OCI-LY3 (cell line): ENCODE measurements at regions not wholly inside any gene's neighbourhood (a gene's known extent, or its start where the extent isn't known, plus 50 kb on each side); places are given as distances from the start of the nearest gene placed in this dataset.

Experiments used
- H2AFZ ChIP-seq: fragments of 200-600, 300-600 bp; shearing (Covaris generic); 2 replicates; pipeline ENCODE4 v1.6.0; 2014; ENCODE audit warnings: antibody characterized with exemption, low read depth, low read length
- H3K27ac ChIP-seq: fragments of 200-600, 300-600 bp; sonication (generic); 2 replicates; pipeline ENCODE4 v1.5.1; 2014; ENCODE audit warnings: mild to moderate bottlenecking, low read length, moderate library complexity, mixed read lengths
- H3K27me3 ChIP-seq: fragments of 200-600, 300-600 bp; sonication (generic); 2 replicates; pipeline ENCODE4 v1.6.1; 2014; ENCODE audit warnings: low read depth, low read length, mixed read lengths
- H3K36me3 ChIP-seq: fragments of 200-600, 300-600 bp; sonication (generic); replicated peaks from 2 replicates; pipeline ENCODE3; 2014; ENCODE audit warnings: low read depth, low read length, mixed read lengths
- H3K4me1 ChIP-seq: fragments of 300-600, 200-600 bp; sonication (generic); 2 replicates; pipeline ENCODE4 v1.6.1; 2014; ENCODE audit warnings: low read length, mixed read lengths
- H3K4me2 ChIP-seq: fragments of 200-600, 300-600 bp; sonication (generic); 2 replicates; pipeline ENCODE4 v1.6.1; 2014; ENCODE audit warnings: low read length, mixed read lengths
- H3K4me3 ChIP-seq: fragments of 300-600, 200-600 bp; sonication (generic); 2 replicates; pipeline ENCODE4 v1.5.1; 2014; ENCODE audit warnings: antibody characterized with exemption, mild to moderate bottlenecking, low read length, moderate library complexity
- H3K79me2 ChIP-seq: fragments of 300-600, 200-600 bp; shearing (Covaris generic); 2 replicates; pipeline ENCODE4 v1.6.1; 2014; ENCODE audit warnings: mild to moderate bottlenecking, low read length, mixed read lengths
- H3K9ac ChIP-seq: fragments of 300-600, 200-600 bp; shearing (Covaris generic); 2 replicates; pipeline ENCODE4 v1.6.0; 2014; ENCODE audit warnings: mild to moderate bottlenecking, low read length, moderate library complexity
- H3K9me3 ChIP-seq: fragments of 200-600, 300-600 bp; shearing (Covaris generic); 2 replicates; pipeline ENCODE4 v1.6.1; 2014; ENCODE audit warnings: low read length, mixed read lengths; ENCODE audit not compliant: insufficient read depth
- H4K20me1 ChIP-seq: fragments of 200-600, 300-600 bp; sonication (generic); 2 replicates; pipeline ENCODE4 v1.6.1; 2016; ENCODE audit warnings: low read length, mixed read lengths; ENCODE audit not compliant: insufficient read depth
- EZH2phosphoT487 ChIP-seq: fragments of 200-600 bp; shearing (Covaris generic); IDR thresholded peaks from 2 replicates; pipeline ENCODE4 v1.6.1; 2018; ENCODE audit warnings: antibody characterized with exemption, mixed run types, low read depth
- TF ChIP-seq, protein P1 (sequence below): fragments of 200-600, 300-600 bp; sonication (generic); IDR thresholded peaks from 2 replicates; pipeline ENCODE4 v1.5.1; 2014; ENCODE audit warnings: antibody characterized with exemption, low read length, low read depth

DNA sequence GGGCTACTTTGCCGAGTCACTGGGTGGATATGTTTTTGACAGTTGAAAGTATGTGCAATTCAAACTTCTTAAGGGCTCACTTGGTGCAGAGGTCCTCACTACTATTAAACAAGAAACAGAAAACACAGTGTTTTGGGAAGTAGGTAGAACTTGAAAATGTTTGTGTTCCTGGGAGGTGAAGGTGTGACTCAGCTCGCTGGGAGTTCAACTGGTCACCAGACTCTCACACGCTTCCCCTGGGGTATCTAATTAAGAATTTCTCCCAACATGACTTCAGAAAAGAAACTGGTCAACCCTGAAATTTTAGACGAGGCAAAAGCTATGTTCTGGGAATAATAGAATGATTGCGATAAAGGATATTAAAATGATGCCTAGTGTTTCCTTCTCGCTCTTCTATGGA lies 1039.8 kb upstream of the SEMA6D start:
- no peak overlapping the region for H2AFZ ChIP-seq
- TF ChIP-seq, protein P1, sequence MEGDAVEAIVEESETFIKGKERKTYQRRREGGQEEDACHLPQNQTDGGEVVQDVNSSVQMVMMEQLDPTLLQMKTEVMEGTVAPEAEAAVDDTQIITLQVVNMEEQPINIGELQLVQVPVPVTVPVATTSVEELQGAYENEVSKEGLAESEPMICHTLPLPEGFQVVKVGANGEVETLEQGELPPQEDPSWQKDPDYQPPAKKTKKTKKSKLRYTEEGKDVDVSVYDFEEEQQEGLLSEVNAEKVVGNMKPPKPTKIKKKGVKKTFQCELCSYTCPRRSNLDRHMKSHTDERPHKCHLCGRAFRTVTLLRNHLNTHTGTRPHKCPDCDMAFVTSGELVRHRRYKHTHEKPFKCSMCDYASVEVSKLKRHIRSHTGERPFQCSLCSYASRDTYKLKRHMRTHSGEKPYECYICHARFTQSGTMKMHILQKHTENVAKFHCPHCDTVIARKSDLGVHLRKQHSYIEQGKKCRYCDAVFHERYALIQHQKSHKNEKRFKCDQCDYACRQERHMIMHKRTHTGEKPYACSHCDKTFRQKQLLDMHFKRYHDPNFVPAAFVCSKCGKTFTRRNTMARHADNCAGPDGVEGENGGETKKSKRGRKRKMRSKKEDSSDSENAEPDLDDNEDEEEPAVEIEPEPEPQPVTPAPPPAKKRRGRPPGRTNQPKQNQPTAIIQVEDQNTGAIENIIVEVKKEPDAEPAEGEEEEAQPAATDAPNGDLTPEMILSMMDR: no peak
- TF ChIP-seq EZH2phosphoT487: no peak
- no peaks in the 10 kb centered on the region for H3K79me2 ChIP-seq
- H3K27me3 ChIP-seq: no peaks in the 10 kb centered on the region
- H4K20me1 ChIP-seq: no peaks in the 10 kb centered on the region
- no peaks in the 10 kb centered on the region for H3K4me1 ChIP-seq
- H3K36me3 ChIP-seq: no peaks in the 10 kb centered on the region
- H3K9ac ChIP-seq: no peak overlapping the region
- H3K4me3 ChIP-seq: no peak overlapping the region
- no peak overlapping the region for H3K27ac ChIP-seq
- H3K4me2 ChIP-seq: no peak overlapping the region
- no peaks in the 10 kb centered on the region for H3K9me3 ChIP-seq

DNA sequence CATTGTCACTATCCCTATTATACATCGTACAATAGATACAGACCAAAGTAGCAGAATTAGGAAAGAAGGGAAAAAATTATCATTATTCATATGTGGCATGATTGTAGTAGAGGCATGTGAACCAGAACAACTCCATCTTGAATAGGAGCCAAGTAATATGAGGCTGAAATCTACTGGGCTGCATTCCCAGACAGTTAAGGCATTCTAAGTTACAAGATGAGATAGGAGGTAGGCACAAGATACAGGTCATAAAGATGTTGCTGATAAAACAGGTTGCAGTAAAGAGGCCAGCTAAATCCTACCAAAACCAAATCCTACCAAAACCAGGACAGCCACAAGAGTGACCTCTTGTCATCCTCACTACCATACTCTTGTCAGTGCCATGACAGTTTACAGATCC lies 1035.4 kb upstream of the SEMA6D start:
- no peak overlapping the region for H3K27ac ChIP-seq
- no peak overlapping the region for H3K4me2 ChIP-seq
- no peaks in the 10 kb centered on the region for H3K4me1 ChIP-seq
- no peak overlapping the region for H2AFZ ChIP-seq
- TF ChIP-seq EZH2phosphoT487: no peak
- TF ChIP-seq, protein P1: no peak
- H3K9me3 ChIP-seq: no peaks in the 10 kb centered on the region
- H3K27me3 ChIP-seq: no peaks in the 10 kb centered on the region
- no peak overlapping the region for H3K4me3 ChIP-seq
- H3K9ac ChIP-seq: no peak overlapping the region
- H3K79me2 ChIP-seq: no peaks in the 10 kb centered on the region
- no peaks in the 10 kb centered on the region for H3K36me3 ChIP-seq
- H4K20me1 ChIP-seq: no peaks in the 10 kb centered on the region

DNA sequence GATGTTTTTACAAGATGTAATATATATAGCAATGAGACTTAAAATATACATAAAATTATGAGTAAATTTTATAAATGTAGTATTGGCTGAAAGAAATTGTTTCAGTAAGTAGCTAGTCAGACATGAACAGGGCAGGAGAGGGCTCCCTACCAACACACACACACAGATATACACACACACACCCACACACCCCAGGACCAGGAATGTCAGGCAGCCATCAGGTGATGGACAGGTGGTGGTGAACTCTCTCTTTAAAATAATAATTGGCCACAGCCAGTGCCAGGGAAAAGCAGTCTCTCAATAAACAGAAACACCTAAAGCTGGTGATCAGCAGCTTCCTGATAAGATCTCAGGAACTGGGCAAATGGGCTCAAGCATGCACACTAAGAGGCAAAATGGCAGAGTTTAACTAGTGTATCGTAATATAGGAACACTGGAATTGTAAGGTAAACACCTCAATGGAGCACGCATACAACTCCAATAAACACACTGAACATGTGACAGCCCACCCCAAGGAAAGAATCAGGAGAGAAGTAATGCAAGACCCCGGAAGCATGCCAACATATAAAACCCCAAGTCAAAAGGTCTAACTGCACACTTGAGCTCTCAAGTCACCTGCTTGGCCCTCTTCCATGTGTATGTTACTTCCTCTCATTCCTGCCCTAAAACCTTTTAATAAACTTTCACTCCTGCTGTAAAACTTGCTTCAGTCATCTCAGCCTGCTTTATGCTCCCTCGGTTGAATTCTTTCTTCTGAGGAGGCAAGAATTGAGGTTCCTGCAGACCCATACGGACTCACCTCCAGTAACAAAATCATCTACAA lies 1034.1 kb upstream of the SEMA6D start:
- Histone ChIP-seq H3K4me3 (no peak overlapping the region), H2AFZ (no peak overlapping the region), H3K4me2 (no peak overlapping the region), H3K4me1 (no peaks in the 10 kb centered on the region), H4K20me1 (no peaks in the 10 kb centered on the region), H3K27ac (no peak overlapping the region), H3K27me3 (no peaks in the 10 kb centered on the region), H3K36me3 (no peaks in the 10 kb centered on the region), H3K9ac (no peak overlapping the region), H3K9me3 (no peaks in the 10 kb centered on the region), H3K79me2 (no peaks in the 10 kb centered on the region)
- TF ChIP-seq, protein P1: no peak
- no peak for TF ChIP-seq EZH2phosphoT487

DNA sequence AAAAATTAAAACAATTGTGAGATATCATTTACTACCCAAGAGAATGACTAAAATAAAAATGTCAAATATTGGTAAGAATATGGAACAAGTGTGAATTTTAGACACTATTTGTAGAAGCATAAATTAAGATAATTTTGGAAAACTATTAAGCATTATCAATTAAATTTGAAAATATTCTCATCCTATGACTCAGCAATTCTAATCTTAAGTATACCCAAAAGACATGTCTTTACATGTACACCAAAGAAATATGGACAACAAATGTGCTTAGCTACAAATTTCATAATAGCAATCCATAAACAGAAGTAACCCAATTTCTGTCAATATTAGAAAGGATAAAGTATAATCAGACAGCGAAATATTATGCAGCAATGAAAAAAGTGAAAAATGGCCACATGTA lies 1032.2 kb upstream of the SEMA6D start:
- H2AFZ ChIP-seq: no peak overlapping the region
- H3K79me2 ChIP-seq: no peaks in the 10 kb centered on the region
- no peak overlapping the region for H3K4me2 ChIP-seq
- no peak overlapping the region for H3K9ac ChIP-seq
- H3K4me1 ChIP-seq: no peaks in the 10 kb centered on the region
- no peak overlapping the region for H3K27ac ChIP-seq
- TF ChIP-seq, protein P1: no peak
- no peak for TF ChIP-seq EZH2phosphoT487
- H3K36me3 ChIP-seq: no peaks in the 10 kb centered on the region
- H3K9me3 ChIP-seq: no peaks in the 10 kb centered on the region
- no peak overlapping the region for H3K4me3 ChIP-seq
- H3K27me3 ChIP-seq: no peaks in the 10 kb centered on the region
- H4K20me1 ChIP-seq: no peaks in the 10 kb centered on the region
